H1 (cell line): ENCODE measurements at regions not wholly inside any gene's neighbourhood (a gene's known extent, or its start where the extent isn't known, plus 50 kb on each side); places are given as distances from the start of the nearest gene placed in this dataset.

Experiments
- CTCF ChIA-PET: fragments of 300-600 bp; sonication (Branson Sonifier 250); formaldehyde crosslinking; loops from one replicate; lab custom pipeline; 2021; ENCODE audit not compliant: partially characterized antibody; lab: Charles Lee
- POLR2A ChIA-PET: fragments of 300-600 bp; sonication (Branson Sonifier 250); formaldehyde crosslinking; loops from one replicate; lab custom pipeline; 2021; ENCODE audit warnings: inconsistent platforms; ENCODE audit not compliant: partially characterized antibody; lab: Charles Lee
- DNase-seq, 2 experiments: peaks; one replicate each; pipeline versions ENCODE4 v3.0.0 to v3.0.0-alpha.2; 2010 to 2022; ENCODE audit warnings: low spot score in 2 of 2, low read depth in 1 of 2, mixed read lengths in 1 of 2
- FAIRE-seq: peaks from 2 replicates; lab custom pipeline; 2011; peaks lifted over from hg19 to GRCh38; lab: Jason Lieb, UNC
- H2AFZ ChIP-seq: 2 replicates; pipeline ENCODE4 v1.8.1; 2012; ENCODE audit warnings: low read length, inconsistent platforms
- H2AK5ac ChIP-seq: 2 replicates; pipeline ENCODE4 v1.6.1; 2013; ENCODE audit warnings: low read depth, low read length
- H2BK120ac ChIP-seq: replicated peaks from 2 replicates; pipeline ENCODE3; 2013; ENCODE audit warnings: low read depth, low read length, inconsistent platforms
- H2BK12ac ChIP-seq: 2 replicates; pipeline ENCODE4 v1.6.1; 2013; ENCODE audit warnings: low read depth, low read length
- H2BK15ac ChIP-seq: 2 replicates; pipeline ENCODE4 v1.6.1; 2013; ENCODE audit warnings: low read length
- H2BK20ac ChIP-seq: 2 replicates; pipeline ENCODE4 v1.6.1; 2013; ENCODE audit warnings: low read length
- H2BK5ac ChIP-seq: 2 replicates; pipeline ENCODE4 v1.6.1; 2013; ENCODE audit warnings: low read depth, low read length
- H3K14ac ChIP-seq: 2 replicates; pipeline ENCODE4 v1.6.1; 2013; ENCODE audit warnings: inconsistent platforms; ENCODE audit not compliant: insufficient read length
- H3K18ac ChIP-seq: 2 replicates; pipeline ENCODE4 v1.6.1; 2013; ENCODE audit warnings: low read length; ENCODE audit errors: extremely low read depth
- H3K23ac ChIP-seq: 2 replicates; pipeline ENCODE4 v1.6.1; 2013; ENCODE audit warnings: inconsistent platforms; ENCODE audit not compliant: insufficient read length
- H3K23me2 ChIP-seq: 2 replicates; pipeline ENCODE4 v1.6.1; 2013; ENCODE audit warnings: low read depth, low read length
- H3K27ac ChIP-seq: 2 replicates; pipeline ENCODE4 v1.6.1; 2011; ENCODE audit warnings: low read depth, low read length, inconsistent platforms
- H3K27me3 ChIP-seq, 4 experiments: replicated peaks in 1 of 4; 1 replicate in 1 of 4; 2 replicates in 3 of 4; pipeline versions ENCODE4 v1.6.1 to v1.8.1; 2011 to 2013; ENCODE audit warnings: low read length in 3 of 4, mild to moderate bottlenecking in 3 of 4, inconsistent platforms in 2 of 4, mixed read lengths in 2 of 4, moderate library complexity in 1 of 4; ENCODE audit not compliant: control insufficient read depth in 3 of 4, insufficient read depth in 3 of 4; ENCODE audit errors: extremely low read depth in 1 of 4
- H3K36me3 ChIP-seq, 4 experiments: 2 replicates each; pipeline versions ENCODE4 v1.6.1 to v1.8.1; 2011 to 2013; ENCODE audit warnings: mild to moderate bottlenecking in 4 of 4, low read length in 3 of 4, moderate library complexity in 2 of 4, control low read depth in 1 of 4, inconsistent platforms in 1 of 4; ENCODE audit not compliant: insufficient read depth in 4 of 4, control insufficient read depth in 2 of 4
- H3K4ac ChIP-seq: replicated peaks from 2 replicates; pipeline ENCODE3; 2013; ENCODE audit warnings: low read length, low read depth, mixed read lengths, inconsistent platforms; ENCODE audit not compliant: insufficient read length
- H3K4me1 ChIP-seq, 4 experiments: replicated peaks in 1 of 4; 1 replicate in 1 of 4; 2 replicates in 3 of 4; pipeline versions ENCODE4 v1.6.1 to v1.8.1; 2011 to 2013; ENCODE audit warnings: low read length in 3 of 4, inconsistent platforms in 2 of 4, mixed read lengths in 1 of 4; ENCODE audit not compliant: insufficient read depth in 4 of 4, control insufficient read depth in 3 of 4
- H3K4me2 ChIP-seq, 2 experiments: 2 replicates each; pipeline versions ENCODE4 v1.6.1 to v1.8.1; 2011 to 2013; ENCODE audit warnings: low read depth in 2 of 2, low read length in 2 of 2, control low read depth in 1 of 2, inconsistent platforms in 1 of 2, mild to moderate bottlenecking in 1 of 2; ENCODE audit not compliant: insufficient read depth in 1 of 2
- H3K4me3 ChIP-seq, 4 experiments: fragments of 200-600, 300-600 bp in 1 of 4; sonication (generic), shearing (Covaris generic), sonication (Bioruptor Twin) in 1 of 4; 2 replicates each; pipeline versions ENCODE4 v1.5.1 to v1.8.1; 2011 to 2016; ENCODE audit warnings: low read length in 4 of 4, low read depth in 3 of 4, control low read depth in 2 of 4, inconsistent platforms in 2 of 4, mild to moderate bottlenecking in 2 of 4, mixed read lengths in 1 of 4, moderate library complexity in 1 of 4; ENCODE audit not compliant: insufficient read depth in 2 of 4; ENCODE audit errors: extremely low read depth in 1 of 4
- H3K56ac ChIP-seq: replicated peaks from 2 replicates; pipeline ENCODE3; 2013; ENCODE audit warnings: low read depth, mild to moderate bottlenecking, mixed read lengths, low read length, inconsistent platforms; ENCODE audit not compliant: insufficient read length
- H3K79me1 ChIP-seq: 2 replicates; pipeline ENCODE4 v1.6.1; 2013; ENCODE audit warnings: low read depth, low read length, control low read depth
- H3K79me2 ChIP-seq, 2 experiments: 2 replicates each; pipeline versions ENCODE4 v1.6.1 to v1.8.1; 2012 to 2013; ENCODE audit warnings: low read length in 2 of 2, mild to moderate bottlenecking in 2 of 2, inconsistent platforms in 1 of 2; ENCODE audit not compliant: insufficient read depth in 2 of 2, control insufficient read depth in 1 of 2
- H3K9ac ChIP-seq, 4 experiments: replicated peaks in 1 of 4; 1 replicate in 1 of 4; 2 replicates in 3 of 4; pipeline versions ENCODE4 v1.6.1 to v1.8.1; 2011 to 2013; ENCODE audit warnings: low read depth in 3 of 4, low read length in 3 of 4, control low read depth in 2 of 4, mild to moderate bottlenecking in 2 of 4, moderate library complexity in 2 of 4, inconsistent platforms in 1 of 4; ENCODE audit errors: extremely low read depth in 1 of 4
- H3K9me3 ChIP-seq, 2 experiments: 2 replicates each; pipeline versions ENCODE4 v1.6.1 to v1.8.1; 2012 to 2013; ENCODE audit warnings: mild to moderate bottlenecking in 2 of 2, moderate library complexity in 2 of 2, control low read depth in 1 of 2, inconsistent platforms in 1 of 2, low read depth in 1 of 2, low read length in 1 of 2, mixed read lengths in 1 of 2; ENCODE audit not compliant: insufficient read depth in 2 of 2
- H4K20me1 ChIP-seq, 2 experiments: replicated peaks in 1 of 2; 2 replicates each; pipeline versions ENCODE3 to v1.8.1; 2011 to 2013; ENCODE audit warnings: inconsistent platforms in 2 of 2, low read length in 2 of 2, mild to moderate bottlenecking in 1 of 2; ENCODE audit not compliant: insufficient read depth in 2 of 2, control insufficient read depth in 1 of 2
- H4K5ac ChIP-seq: 2 replicates; pipeline ENCODE4 v1.6.1; 2013; ENCODE audit warnings: low read length, low read depth, mixed read lengths, inconsistent platforms; ENCODE audit not compliant: insufficient read length
- H4K8ac ChIP-seq: 2 replicates; pipeline ENCODE4 v1.8.0; 2013; ENCODE audit warnings: mild to moderate bottlenecking, moderate library complexity, low read length, inconsistent platforms; ENCODE audit not compliant: insufficient read depth; ENCODE audit errors: extremely low read depth
- H4K91ac ChIP-seq: replicated peaks from 2 replicates; pipeline ENCODE3; 2013; ENCODE audit warnings: low read length, mixed read lengths, inconsistent platforms; ENCODE audit not compliant: insufficient read length
- RXRA ChIP-seq: IDR thresholded peaks from 2 replicates; pipeline ENCODE4 v1.6.1; 2011; ENCODE audit warnings: low read depth, mild to moderate bottlenecking, low read length, moderate library complexity; ENCODE audit not compliant: insufficient read depth
- SP4 ChIP-seq: IDR thresholded peaks from 2 replicates; pipeline ENCODE4 v1.6.1; 2012; ENCODE audit warnings: low read length, inconsistent platforms
- WGBS, 2 experiments: shearing (Covaris generic) in 1 of 2; methylation state at CpG; one replicate each; pipeline versions ENCODE4 v1.1.6 to v1.1.7; 2013 to 2015; ENCODE audit warnings: low lambda C conversion rate in 2 of 2, mixed read lengths in 2 of 2, inconsistent platforms in 1 of 2, low coverage in 1 of 2, missing lambda C conversion rate in 1 of 2; ENCODE audit not compliant: insufficient replicate concordance in 2 of 2, insufficient coverage in 1 of 2, insufficient read length in 1 of 2; ENCODE audit errors: extremely low coverage in 1 of 2, missing lambda C conversion rate in 1 of 2; 5-methylcytosine and 5-hydroxymethylcytosine counted together

DNA sequence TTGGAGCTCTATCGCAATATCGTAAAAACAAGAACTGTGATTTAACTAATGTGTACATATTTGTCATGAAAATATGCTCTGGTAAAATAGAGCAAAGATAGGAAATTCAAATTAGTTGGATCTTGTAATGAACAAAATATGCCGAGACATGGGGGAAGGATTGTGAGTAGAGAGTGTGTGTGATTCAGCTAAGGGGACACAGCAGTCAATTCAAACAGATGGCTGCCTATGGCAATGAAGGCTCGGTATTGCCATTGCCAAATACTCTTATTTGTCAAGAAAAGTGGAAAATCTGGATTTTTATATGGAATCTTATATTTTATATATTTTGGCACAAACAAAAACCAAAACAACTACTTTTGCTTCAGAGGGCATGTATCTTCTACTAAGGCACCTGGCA lies 227.3 kb upstream of the BCHE start:
- FAIRE-seq (no peak), DNase-seq (no peak)
- H2BK15ac ChIP-seq, result no peak overlapping the region
- 95% methylated on average over 4 of the region's 4 CpGs; no CpG with 5 or more reads in 1 of the 2 experiments for WGBS, 2 experiments
- no peak overlapping the region for H4K8ac ChIP-seq
- no peak overlapping the region for H2BK5ac ChIP-seq
- H4K5ac ChIP-seq, result no peak overlapping the region
- no peak overlapping the region for H2AFZ ChIP-seq
- no peak overlapping the region for H3K4me2 ChIP-seq
- no peak overlapping the region for H3K27ac ChIP-seq
- H2BK12ac ChIP-seq, result no peak overlapping the region
- H3K23ac ChIP-seq, result no peak overlapping the region
- H3K9me3 ChIP-seq, result no peaks in the 10 kb centered on the region
- no peak overlapping the region for H2BK120ac ChIP-seq
- POLR2A ChIA-PET, result no interaction called here
- CTCF ChIA-PET, result no interaction called here
- H3K79me2 ChIP-seq, result no peaks in the 10 kb centered on the region
- H4K91ac ChIP-seq, result no peak overlapping the region
- no peaks in the 10 kb centered on the region for H4K20me1 ChIP-seq
- no peak overlapping the region for H3K18ac ChIP-seq
- H2BK20ac ChIP-seq, result no peak overlapping the region
- H3K9ac ChIP-seq, result no peak overlapping the region
- H3K23me2 ChIP-seq, result no peaks in the 10 kb centered on the region
- no peak for TF ChIP-seq RXRA
- no peak for TF ChIP-seq SP4
- no peaks in the 10 kb centered on the region for H3K27me3 ChIP-seq
- peaks cover 0 to 3% (median 0%) of the 10 kb centered on the region in 4 experiments; a peak in 2 of 7 replicates for H3K4me1 ChIP-seq
- H3K56ac ChIP-seq, result no peak overlapping the region
- H3K36me3 ChIP-seq, result no peaks in the 10 kb centered on the region
- H3K4me3 ChIP-seq, result no peak overlapping the region
- H3K79me1 ChIP-seq, result no peaks in the 10 kb centered on the region
- no peak overlapping the region for H2AK5ac ChIP-seq
- no peak overlapping the region for H3K4ac ChIP-seq
- H3K14ac ChIP-seq, result no peak overlapping the region
